H54 (cell line): ENCODE measurements at regions not wholly inside any gene's neighbourhood (a gene's known extent, or its start where the extent isn't known, plus 50 kb on each side); places are given as distances from the start of the nearest gene placed in this dataset.
"Not testable (repeated sequence)": the region's sequence is repeated elsewhere in the genome, so short reads cannot be mapped to it uniquely, and the experiment has no call there.

ENCODE experiments used
- DNase-seq: peaks from one replicate; pipeline ENCODE4 v3.0.0; 2011; ENCODE audit warnings: low spot score, mixed read lengths; ENCODE audit not compliant: insufficient read length
- FAIRE-seq: peaks from 3 replicates; lab custom pipeline; 2011; peaks lifted over from hg19 to GRCh38; lab: Jason Lieb, UNC
- POLR2A ChIP-seq: IDR thresholded peaks from 2 replicates; pipeline ENCODE4 v1.6.1; 2011; ENCODE audit warnings: low read depth, mild to moderate bottlenecking, low read length

- DNase-seq (no peak), FAIRE-seq (no peak)
- no peak for TF ChIP-seq POLR2A
These were observed 508.9 kb upstream of the TBL1XR1 start for GRCh38 chr3:177705976-177706823.

- not testable (repeated sequence) for FAIRE-seq, DNase-seq
These were observed 512.2 kb upstream of the TBL1XR1 start for GRCh38 chr3:177709470-177709869.

GRCh38 chr3:177710506-177710905, 513.2 kb upstream of the TBL1XR1 start:
- FAIRE-seq (no peak), DNase-seq (no peak)
- TF ChIP-seq POLR2A, result no peak

- no peak for TF ChIP-seq POLR2A
- no peak for FAIRE-seq
- DNase-seq, result no peak
These were observed 514.4 kb upstream of the TBL1XR1 start for GRCh38 chr3:177711637-177712036.

- DNase-seq, result no peak
- TF ChIP-seq POLR2A, result no peak
- no peak for FAIRE-seq
These were observed 516.9 kb upstream of the TBL1XR1 start for GRCh38 chr3:177713928-177714900.

GRCh38 chr3:177714945-177715344, 517.7 kb upstream of the TBL1XR1 start:
- no peak for TF ChIP-seq POLR2A
- FAIRE-seq (no peak), DNase-seq (no peak)

- FAIRE-seq, result no peak
- no peak for TF ChIP-seq POLR2A
- DNase-seq, result no peak
These were observed 518.7 kb upstream of the TBL1XR1 start for GRCh38 chr3:177715980-177716379.

GRCh38 chr3:177720927-177721326, 523.6 kb upstream of the TBL1XR1 start:
- FAIRE-seq, DNase-seq: not testable (repeated sequence)

- no peak for FAIRE-seq
- TF ChIP-seq POLR2A, result no peak
- no peak for DNase-seq
These were observed 524.8 kb upstream of the TBL1XR1 start for GRCh38 chr3:177721864-177722785.

GRCh38 chr3:177724020-177724638, 526.8 kb upstream of the TBL1XR1 start:
- FAIRE-seq (no peak), DNase-seq (no peak)
- no peak for TF ChIP-seq POLR2A

- no peak for FAIRE-seq
- DNase-seq, result no peak
- TF ChIP-seq POLR2A, result no peak
These were observed 527.9 kb upstream of the TBL1XR1 start for GRCh38 chr3:177725165-177725564.

- no peak for FAIRE-seq
These were observed 529.5 kb upstream of the TBL1XR1 start for GRCh38 chr3:177726807-177727206.

More at GRCh38 chr3:177726807-177727206, 529.5 kb upstream of the TBL1XR1 start:
- TF ChIP-seq POLR2A, result no peak
- no peak for DNase-seq
